HG03196 (cell line): ENCODE measurements at regions not wholly inside any gene's neighbourhood (a gene's known extent, or its start where the extent isn't known, plus 50 kb on each side); places are given as distances from the start of the nearest gene placed in this dataset.
"Not testable (repeated sequence)": the region's sequence is repeated elsewhere in the genome, so short reads cannot be mapped to it uniquely, and the experiment has no call there.

Source experiments
- ATAC-seq: cut with Tn5 transposase; IDR thresholded peaks from one replicate; pipeline ENCODE4 v1.9.1; 2021; ENCODE audit not compliant: unreplicated experiment

- no peak for ATAC-seq
Measured at GRCh38 chr5:144048259-144048856, 122.1 kb downstream of the YIPF5 start.

GRCh38 chr5:144055391-144055790, 115.1 kb downstream of the YIPF5 start:
- ATAC-seq = not testable (repeated sequence)

- not testable (repeated sequence) for ATAC-seq
Measured at GRCh38 chr5:144060091-144060490, 110.4 kb downstream of the YIPF5 start.

- ATAC-seq = no peak
Measured at GRCh38 chr5:144060598-144060997, 109.9 kb downstream of the YIPF5 start.

- no peak for ATAC-seq
Measured at GRCh38 chr5:144065786-144066185, 104.7 kb downstream of the YIPF5 start.

GRCh38 chr5:144072518-144072927, 97.9 kb downstream of the YIPF5 start:
- no peak for ATAC-seq

GRCh38 chr5:144076521-144077083, 93.9 kb downstream of the YIPF5 start:
- ATAC-seq = no peak

- ATAC-seq = no peak
Measured at GRCh38 chr5:144083185-144083584, 87.3 kb downstream of the YIPF5 start.

GRCh38 chr5:144084971-144085370, 85.5 kb downstream of the YIPF5 start:
- no peak for ATAC-seq

- no peak for ATAC-seq
Measured at GRCh38 chr5:144085381-144085780, 85.1 kb downstream of the YIPF5 start.

- ATAC-seq = no peak
Measured at GRCh38 chr5:144086295-144086694, 84.2 kb downstream of the YIPF5 start.

- no peak for ATAC-seq
Measured at GRCh38 chr5:144087576-144087975, 82.9 kb downstream of the YIPF5 start.

GRCh38 chr5:144088206-144089064, 82.0 kb downstream of the YIPF5 start:
- ATAC-seq = no peak

- peak; percentile 70 for ATAC-seq
Measured at GRCh38 chr5:144089401-144090021, 80.9 kb downstream of the YIPF5 start.

- no peak for ATAC-seq
Measured at GRCh38 chr5:144092508-144092907, 78.0 kb downstream of the YIPF5 start.

- no peak for ATAC-seq
Measured at GRCh38 chr5:144093400-144093799, 77.1 kb downstream of the YIPF5 start.

- ATAC-seq = no peak
Measured at GRCh38 chr5:144093868-144094267, 76.6 kb downstream of the YIPF5 start.

GRCh38 chr5:144100702-144101101, 69.8 kb downstream of the YIPF5 start:
- ATAC-seq = no peak

GRCh38 chr5:144101616-144102015, 68.8 kb downstream of the YIPF5 start:
- ATAC-seq = no peak

GRCh38 chr5:144102361-144102760, 68.1 kb downstream of the YIPF5 start:
- ATAC-seq = no peak

- no peak for ATAC-seq
Measured at GRCh38 chr5:144102979-144103378, 67.5 kb downstream of the YIPF5 start.
